ENCODE measurements at regions not wholly inside any gene's neighbourhood (a gene's known extent, or its start where the extent isn't known, plus 50 kb on each side); places are given as distances from the start of the nearest gene placed in this dataset.

DNA sequence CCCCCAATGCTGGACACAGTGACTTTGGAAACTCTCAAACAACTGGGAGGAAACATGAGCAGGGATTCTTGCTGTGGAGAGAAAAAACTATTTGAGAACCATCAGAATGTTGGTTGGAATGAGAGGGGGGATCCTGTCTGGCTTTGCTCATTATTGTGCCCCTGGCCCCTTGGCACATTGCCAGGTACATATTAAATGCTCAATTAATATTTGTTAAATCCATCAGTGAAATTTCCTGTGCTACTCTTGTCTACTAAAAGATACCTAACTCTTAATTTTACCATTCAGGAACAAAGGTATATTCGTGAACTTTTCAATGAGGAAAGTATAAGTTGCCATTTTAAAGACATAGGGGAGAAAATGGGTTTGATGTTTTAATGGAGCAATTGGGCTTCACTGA, 329.4 kb downstream of the OTUD1 start:
- TF ChIP-seq, protein P1, sequence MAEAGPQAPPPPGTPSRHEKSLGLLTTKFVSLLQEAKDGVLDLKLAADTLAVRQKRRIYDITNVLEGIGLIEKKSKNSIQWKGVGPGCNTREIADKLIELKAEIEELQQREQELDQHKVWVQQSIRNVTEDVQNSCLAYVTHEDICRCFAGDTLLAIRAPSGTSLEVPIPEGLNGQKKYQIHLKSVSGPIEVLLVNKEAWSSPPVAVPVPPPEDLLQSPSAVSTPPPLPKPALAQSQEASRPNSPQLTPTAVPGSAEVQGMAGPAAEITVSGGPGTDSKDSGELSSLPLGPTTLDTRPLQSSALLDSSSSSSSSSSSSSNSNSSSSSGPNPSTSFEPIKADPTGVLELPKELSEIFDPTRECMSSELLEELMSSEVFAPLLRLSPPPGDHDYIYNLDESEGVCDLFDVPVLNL (IDR thresholded peaks at IDR 0.05; ENCODE audit: low read depth, low read length): no peak
- TF ChIP-seq, protein P2, sequence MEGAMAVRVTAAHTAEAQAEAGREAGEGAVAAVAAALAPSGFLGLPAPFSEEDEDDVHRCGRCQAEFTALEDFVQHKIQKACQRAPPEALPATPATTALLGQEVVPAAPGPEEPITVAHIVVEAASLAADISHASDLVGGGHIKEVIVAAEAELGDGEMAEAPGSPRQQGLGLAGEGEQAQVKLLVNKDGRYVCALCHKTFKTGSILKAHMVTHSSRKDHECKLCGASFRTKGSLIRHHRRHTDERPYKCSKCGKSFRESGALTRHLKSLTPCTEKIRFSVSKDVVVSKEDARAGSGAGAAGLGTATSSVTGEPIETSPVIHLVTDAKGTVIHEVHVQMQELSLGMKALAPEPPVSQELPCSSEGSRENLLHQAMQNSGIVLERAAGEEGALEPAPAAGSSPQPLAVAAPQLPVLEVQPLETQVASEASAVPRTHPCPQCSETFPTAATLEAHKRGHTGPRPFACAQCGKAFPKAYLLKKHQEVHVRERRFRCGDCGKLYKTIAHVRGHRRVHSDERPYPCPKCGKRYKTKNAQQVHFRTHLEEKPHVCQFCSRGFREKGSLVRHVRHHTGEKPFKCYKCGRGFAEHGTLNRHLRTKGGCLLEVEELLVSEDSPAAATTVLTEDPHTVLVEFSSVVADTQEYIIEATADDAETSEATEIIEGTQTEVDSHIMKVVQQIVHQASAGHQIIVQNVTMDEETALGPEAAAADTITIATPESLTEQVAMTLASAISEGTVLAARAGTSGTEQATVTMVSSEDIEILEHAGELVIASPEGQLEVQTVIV (IDR thresholded peaks at IDR 0.05; ENCODE audit: borderline replicate concordance, partially characterized antibody): no peak
- TF ChIP-seq, protein P3, sequence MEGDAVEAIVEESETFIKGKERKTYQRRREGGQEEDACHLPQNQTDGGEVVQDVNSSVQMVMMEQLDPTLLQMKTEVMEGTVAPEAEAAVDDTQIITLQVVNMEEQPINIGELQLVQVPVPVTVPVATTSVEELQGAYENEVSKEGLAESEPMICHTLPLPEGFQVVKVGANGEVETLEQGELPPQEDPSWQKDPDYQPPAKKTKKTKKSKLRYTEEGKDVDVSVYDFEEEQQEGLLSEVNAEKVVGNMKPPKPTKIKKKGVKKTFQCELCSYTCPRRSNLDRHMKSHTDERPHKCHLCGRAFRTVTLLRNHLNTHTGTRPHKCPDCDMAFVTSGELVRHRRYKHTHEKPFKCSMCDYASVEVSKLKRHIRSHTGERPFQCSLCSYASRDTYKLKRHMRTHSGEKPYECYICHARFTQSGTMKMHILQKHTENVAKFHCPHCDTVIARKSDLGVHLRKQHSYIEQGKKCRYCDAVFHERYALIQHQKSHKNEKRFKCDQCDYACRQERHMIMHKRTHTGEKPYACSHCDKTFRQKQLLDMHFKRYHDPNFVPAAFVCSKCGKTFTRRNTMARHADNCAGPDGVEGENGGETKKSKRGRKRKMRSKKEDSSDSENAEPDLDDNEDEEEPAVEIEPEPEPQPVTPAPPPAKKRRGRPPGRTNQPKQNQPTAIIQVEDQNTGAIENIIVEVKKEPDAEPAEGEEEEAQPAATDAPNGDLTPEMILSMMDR (IDR thresholded peaks at IDR 0.05 in 2 of 3, conservative IDR thresholded peaks at IDR 0.05 in 1 of 3; ENCODE audit: control insufficient read depth in 2 of 3, extremely low read depth in 1 of 3, insufficient read depth in 1 of 3, low read depth in 3 of 3, low read length in 3 of 3): no peak
- TF ChIP-seq RAD21 (IDR thresholded peaks at IDR 0.05; ENCODE audit: insufficient read depth, low read depth, low read length) (no peak), BRCA1 (IDR thresholded peaks at IDR 0.05; ENCODE audit: low read depth, low read length) (no peak), CBX3 (IDR thresholded peaks at IDR 0.05; ENCODE audit: borderline replicate concordance, low read depth) (no peak)

Measured in GM12878 (cell line).